ENCODE measurements at regions not wholly inside any gene's neighbourhood (a gene's known extent, or its start where the extent isn't known, plus 50 kb on each side); places are given as distances from the start of the nearest gene placed in this dataset.

GRCh38 chr17:71349908-71350600 lies 770.8 kb upstream of the SOX9 start:
- H3K27me3 ChIP-seq (replicated peaks; ENCODE audit: control insufficient read depth, insufficient read depth, low read length): no peaks in the 10 kb centered on the region
- no peak for DNase-seq (ENCODE audit: extremely low read depth, insufficient read length)
- no peak overlapping the region for H3K4me3 ChIP-seq (replicated peaks; ENCODE audit: low read depth, low read length)
- no peak for TF ChIP-seq CTCF (IDR thresholded peaks at IDR 0.05; ENCODE audit: insufficient read depth, low read length, poor library complexity, severe bottlenecking)
- no peaks in the 10 kb centered on the region for H3K36me3 ChIP-seq (ENCODE audit: control insufficient read depth, insufficient read depth, low read length)

- H3K36me3 ChIP-seq (ENCODE audit: control insufficient read depth, insufficient read depth, low read length): no peaks in the 10 kb centered on the region
- no peak for TF ChIP-seq CTCF (IDR thresholded peaks at IDR 0.05; ENCODE audit: insufficient read depth, low read length, poor library complexity, severe bottlenecking)
- DNase-seq (ENCODE audit: extremely low read depth, insufficient read length): no peak
- no peak overlapping the region for H3K4me3 ChIP-seq (replicated peaks; ENCODE audit: low read depth, low read length)
- no peaks in the 10 kb centered on the region for H3K27me3 ChIP-seq (replicated peaks; ENCODE audit: control insufficient read depth, insufficient read depth, low read length)
Observed at GRCh38 chr17:71360301-71360700, 760.5 kb upstream of the SOX9 start.

- no peaks in the 10 kb centered on the region for H3K27me3 ChIP-seq (replicated peaks; ENCODE audit: control insufficient read depth, insufficient read depth, low read length)
- no peak overlapping the region for H3K4me3 ChIP-seq (replicated peaks; ENCODE audit: low read depth, low read length)
- TF ChIP-seq CTCF (IDR thresholded peaks at IDR 0.05; ENCODE audit: insufficient read depth, low read length, poor library complexity, severe bottlenecking): no peak
- no peaks in the 10 kb centered on the region for H3K36me3 ChIP-seq (ENCODE audit: control insufficient read depth, insufficient read depth, low read length)
- DNase-seq (ENCODE audit: extremely low read depth, insufficient read length): no peak
Observed at GRCh38 chr17:71361656-71362450, 759.0 kb upstream of the SOX9 start.

- H3K27me3 ChIP-seq (replicated peaks; ENCODE audit: control insufficient read depth, insufficient read depth, low read length): no peaks in the 10 kb centered on the region
- no peaks in the 10 kb centered on the region for H3K36me3 ChIP-seq (ENCODE audit: control insufficient read depth, insufficient read depth, low read length)
- DNase-seq (ENCODE audit: extremely low read depth, insufficient read length): no peak
- no peak overlapping the region for H3K4me3 ChIP-seq (replicated peaks; ENCODE audit: low read depth, low read length)
- no peak for TF ChIP-seq CTCF (IDR thresholded peaks at IDR 0.05; ENCODE audit: insufficient read depth, low read length, poor library complexity, severe bottlenecking)
Observed at GRCh38 chr17:71363661-71364060, 757.2 kb upstream of the SOX9 start.

GRCh38 chr17:71371809-71372208 lies 749.0 kb upstream of the SOX9 start:
- no peak overlapping the region for H3K4me3 ChIP-seq (replicated peaks; ENCODE audit: low read depth, low read length)
- no peak for TF ChIP-seq CTCF (IDR thresholded peaks at IDR 0.05; ENCODE audit: insufficient read depth, low read length, poor library complexity, severe bottlenecking)
- no peak for DNase-seq (ENCODE audit: extremely low read depth, insufficient read length)
- H3K27me3 ChIP-seq (replicated peaks; ENCODE audit: control insufficient read depth, insufficient read depth, low read length): no peaks in the 10 kb centered on the region
- no peaks in the 10 kb centered on the region for H3K36me3 ChIP-seq (ENCODE audit: control insufficient read depth, insufficient read depth, low read length)

Data from GM06990 (cell line).